ENCODE measurements at regions not wholly inside any gene's neighbourhood (a gene's known extent, or its start where the extent isn't known, plus 50 kb on each side); places are given as distances from the start of the nearest gene placed in this dataset.

DNA sequence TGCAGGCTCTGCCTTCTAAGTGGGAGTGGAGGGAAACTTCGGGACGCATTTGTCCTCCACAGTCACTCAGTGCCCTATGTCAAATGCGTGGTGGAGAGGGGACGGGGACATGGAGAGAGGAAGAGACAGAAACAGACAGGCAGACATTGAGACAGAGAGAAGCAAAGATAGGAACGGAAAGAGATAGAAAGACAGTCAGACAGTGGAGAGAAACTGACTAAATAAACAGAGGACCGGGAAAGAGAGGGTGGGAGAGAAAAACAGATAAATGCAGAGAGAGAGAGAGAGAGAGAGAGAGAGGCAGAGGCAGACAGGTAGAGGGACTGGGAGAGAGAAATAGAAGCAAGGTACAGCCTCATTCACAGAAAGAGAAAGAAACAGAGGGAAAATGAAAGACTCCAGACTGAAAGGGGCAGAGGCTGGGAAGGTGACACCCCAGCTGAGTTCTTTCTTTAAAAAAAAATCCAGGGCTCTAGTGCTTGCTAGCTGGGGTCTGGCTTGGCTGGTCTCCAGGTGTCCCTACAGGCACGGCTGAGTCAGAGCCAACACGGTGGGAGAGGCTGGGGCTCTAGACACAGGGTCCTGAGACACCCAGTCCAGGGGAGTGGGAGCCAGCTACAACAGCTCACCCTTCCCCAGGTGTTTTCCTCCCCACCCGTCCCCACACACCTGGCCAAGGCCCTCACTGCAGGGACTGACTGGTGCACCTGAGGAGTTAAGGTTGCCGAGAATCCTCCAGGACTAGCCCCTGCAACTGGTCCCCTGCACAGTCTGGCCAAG is 506.1 kb upstream of the PROK2 start:
- TF ChIP-seq POLR2AphosphoS5 (IDR thresholded peaks at IDR 0.05) = no peak
- TF ChIP-seq EP300 (IDR thresholded peaks at IDR 0.05) = no peak
- no peak for TF ChIP-seq CTCF (IDR thresholded peaks at IDR 0.05)
- TF ChIP-seq POLR2A (IDR thresholded peaks at IDR 0.05) = no peak
